ENCODE measurements at regions not wholly inside any gene's neighbourhood (a gene's known extent, or its start where the extent isn't known, plus 50 kb on each side); places are given as distances from the start of the nearest gene placed in this dataset.
"Not testable (repeated sequence)": the region's sequence is repeated elsewhere in the genome, so short reads cannot be mapped to it uniquely, and the experiment has no call there.

DNA sequence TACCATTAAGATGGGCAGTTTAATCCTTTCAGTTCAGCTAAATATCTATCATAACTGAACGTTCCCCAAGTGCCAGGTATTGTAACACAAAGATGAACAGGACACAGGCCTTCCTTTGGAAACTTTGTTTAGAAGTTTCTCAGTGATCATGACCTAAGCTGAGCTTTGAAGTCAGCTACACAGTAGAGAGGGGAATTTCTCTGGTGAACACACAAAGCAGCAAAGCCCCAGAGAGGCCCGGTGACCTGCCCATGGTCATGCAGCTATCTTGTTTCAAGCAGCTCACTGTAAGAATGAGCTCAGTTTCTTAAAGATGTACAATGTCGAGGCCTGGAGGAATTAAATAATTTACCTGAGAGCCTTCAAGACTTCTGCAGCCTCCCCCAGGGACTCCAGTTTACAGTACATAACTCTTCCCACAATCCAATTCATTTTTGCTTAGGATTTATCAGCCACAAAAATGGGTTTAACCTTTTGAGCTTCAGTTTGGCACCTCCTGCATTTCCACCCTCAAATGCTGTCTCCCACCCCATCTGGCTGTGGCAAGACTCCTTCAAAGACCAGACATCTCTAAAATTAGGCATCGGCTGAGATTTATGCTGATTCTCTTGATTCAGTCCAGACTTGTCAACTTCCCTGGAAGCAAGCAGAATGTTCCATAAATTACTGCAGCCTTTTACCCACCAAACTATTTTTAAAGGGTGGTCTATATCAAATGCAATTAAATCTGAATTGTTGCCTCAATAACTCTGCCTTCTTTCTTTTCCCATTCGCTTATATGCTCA is 325.6 kb downstream of the TXNL1 start:
- DNase-seq = no peak

DNA sequence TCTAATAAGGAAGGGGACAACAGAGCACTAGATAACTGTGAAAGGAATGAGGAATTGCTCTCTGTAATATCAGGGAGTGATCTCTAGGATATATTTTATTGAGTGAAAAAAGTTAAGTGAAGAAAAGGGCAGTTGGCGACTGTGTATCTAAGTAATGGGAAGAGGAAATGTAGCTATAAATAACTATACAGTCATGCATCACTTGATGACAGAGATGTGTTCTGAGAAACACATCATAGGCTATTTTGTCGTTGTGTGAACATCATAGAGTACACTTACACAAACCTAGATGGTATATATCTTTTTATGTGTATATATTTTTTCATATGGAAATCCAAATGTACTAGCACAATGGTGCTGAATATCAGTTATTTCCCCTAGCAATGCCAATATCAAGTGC is 329.3 kb downstream of the TXNL1 start:
- no peak for DNase-seq

DNA sequence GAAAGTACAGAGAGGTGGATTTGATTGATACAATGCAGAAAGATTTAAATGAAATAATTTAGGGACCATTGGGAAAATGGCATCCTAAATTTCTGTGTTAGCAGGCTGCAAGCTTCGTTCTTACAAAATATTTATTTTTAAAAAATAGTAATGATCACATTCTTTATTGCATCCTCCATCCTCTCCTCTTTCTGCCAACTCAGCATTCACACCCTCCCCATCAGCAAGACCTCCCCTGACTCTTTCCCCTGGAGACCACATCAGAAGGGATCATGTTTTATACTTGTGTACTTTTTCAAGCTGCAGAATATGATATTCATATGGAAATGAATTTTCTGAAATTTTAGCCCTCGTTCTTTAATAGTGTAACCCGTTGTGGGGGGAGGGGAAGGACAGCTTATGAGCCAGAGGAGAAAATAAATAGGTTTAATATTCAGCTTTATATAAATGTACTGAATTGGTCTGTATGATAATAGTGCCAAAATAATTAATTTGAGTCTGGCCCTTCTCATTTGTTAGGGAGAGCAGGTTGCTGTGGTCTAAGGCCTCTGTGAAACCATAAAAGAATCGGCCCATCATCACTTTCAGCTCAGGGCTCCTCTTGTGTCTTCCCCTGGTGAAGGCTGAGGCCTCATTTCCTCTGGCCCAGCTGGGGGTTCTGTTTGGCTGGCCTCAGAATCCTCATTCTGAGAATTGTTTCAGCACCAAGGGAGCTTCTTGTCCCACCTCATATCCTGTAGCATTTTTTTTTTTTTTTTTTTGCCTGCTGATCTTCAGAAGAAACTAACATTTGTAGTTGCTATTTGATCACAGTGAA is 330.8 kb downstream of the TXNL1 start:
- no peak for DNase-seq

DNA sequence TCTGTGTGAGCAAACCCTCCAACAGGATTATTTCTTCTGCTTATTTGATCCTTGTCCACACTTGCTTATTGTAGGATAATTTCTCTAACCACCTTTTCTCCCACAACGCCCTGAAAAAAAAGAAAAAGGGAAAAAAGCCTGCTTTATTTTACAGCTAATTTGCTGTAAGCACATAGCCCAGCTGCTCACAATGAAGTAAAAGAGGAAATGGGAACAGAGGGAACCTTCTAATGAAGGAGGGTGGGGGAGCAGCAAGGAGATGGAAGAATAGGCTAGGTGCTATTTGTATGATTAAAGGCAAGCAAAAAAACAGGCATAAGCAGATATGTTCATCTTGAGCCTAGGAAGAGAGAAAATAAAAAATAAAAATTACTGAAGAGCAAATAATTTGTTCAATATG is 331.6 kb downstream of the TXNL1 start:
- DNase-seq = no peak

DNA sequence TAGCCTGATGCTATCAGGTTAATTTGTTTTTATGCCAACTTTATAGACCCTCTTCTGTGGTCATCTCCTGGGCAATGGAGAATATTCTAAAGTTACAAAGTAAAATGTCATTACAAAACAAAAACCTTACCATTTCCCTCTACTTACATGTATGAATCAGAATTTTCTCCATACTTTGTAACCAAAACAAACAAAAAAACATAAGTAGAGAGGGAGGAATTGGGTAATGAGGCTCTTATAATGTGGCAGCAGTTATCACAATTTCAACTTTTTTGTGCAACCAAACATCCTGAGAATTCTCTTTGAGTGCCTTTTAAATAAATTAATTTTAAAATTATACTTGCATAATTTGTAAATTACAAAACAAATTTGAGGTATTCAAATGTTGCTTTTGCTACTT is 332.8 kb downstream of the TXNL1 start:
- DNase-seq = no peak

GRCh38 chr18:56302156-56302555 is 336.2 kb downstream of the TXNL1 start:
- no peak for DNase-seq

DNA sequence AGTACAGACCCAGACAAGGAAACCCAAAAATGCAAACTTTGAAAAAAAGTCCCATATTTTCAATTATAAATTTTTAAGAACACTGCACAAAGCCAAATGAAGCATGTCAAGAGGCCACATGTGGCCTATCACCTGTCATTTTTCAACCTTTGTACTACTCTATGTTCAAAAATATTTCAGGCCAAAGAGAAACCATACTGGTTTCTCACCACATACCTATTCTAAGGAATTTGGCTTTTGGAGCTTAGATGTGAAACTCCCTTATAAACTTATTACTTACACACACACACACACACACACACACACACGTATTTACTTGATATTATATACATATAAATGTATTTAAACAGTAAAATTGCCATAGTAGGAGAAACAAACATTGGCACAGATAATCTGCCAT is 338.7 kb downstream of the TXNL1 start:
- no peak for DNase-seq

- DNase-seq = no peak
Measured at GRCh38 chr18:56298935-56299334, 339.5 kb downstream of the TXNL1 start.

DNA sequence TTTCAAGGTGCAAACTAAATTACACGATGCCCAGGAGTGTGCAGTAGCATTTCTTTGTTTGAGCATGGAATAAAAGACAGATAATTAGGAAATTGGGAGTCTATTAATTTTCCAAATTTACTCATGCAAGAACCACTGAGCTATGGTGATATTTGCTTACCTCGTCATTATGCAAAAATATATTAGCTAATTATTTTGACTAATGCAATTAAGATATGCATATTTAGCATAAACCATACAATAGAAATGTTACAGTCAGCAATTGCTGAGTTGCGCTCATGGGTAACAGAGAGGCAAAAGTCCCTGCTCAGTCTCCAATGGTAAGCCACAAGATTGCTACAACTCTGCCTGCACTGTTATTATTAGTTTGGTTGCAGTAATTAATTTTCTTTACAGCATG is 342.0 kb downstream of the TXNL1 start:
- no peak for DNase-seq

DNA sequence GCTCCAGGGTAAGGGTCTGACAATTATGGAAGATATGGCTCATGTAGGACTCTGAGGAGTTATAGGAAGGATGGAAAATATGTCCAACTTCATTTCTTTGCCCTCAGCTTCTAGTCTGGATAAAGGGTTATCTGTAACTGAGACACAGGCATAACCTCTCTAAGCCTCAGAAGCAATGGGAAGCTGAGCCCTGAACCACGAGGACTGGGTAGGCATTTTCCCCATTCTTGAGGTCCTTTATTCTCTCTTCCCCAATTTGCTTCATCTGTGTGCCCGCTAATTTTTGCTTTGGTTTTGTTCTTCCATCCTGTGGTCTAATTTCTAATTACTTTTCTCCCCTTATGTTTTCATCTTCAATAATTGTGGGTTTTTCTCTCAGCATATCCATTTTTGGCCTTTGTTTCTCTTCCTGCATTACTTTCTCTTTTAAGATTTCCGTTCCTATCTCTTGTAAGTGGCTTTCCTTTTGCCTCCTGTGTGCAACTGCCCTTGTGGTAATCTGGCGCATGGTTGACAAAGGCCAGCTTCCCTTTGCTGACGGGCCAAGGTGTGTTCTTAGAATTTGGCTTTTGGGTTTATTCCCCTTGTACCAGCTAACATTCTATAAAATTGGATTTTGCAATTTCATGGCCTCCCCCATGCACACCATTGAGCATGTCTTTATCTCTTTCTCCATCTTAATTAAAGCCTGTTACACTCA is 343.8 kb downstream of the TXNL1 start:
- DNase-seq = no peak

DNA sequence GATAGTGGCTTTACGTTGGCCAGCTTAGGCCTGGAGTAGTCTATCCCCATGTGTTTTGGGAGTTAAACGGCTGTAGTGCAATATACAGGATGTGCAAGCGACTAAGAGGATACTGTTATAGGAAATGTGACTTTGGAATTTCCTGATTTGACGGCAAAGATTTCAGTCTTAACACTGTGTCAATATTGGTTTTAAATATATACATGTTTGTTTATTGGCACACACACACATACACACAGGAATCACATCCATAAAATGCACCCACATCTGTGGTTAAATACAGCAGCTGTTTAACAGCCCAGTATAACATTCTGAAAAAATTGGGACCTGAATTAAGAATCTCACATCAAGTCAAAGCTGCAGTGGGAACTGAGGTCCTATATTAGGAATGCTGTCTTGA is 347.1 kb downstream of the TXNL1 start:
- no peak for DNase-seq

GRCh38 chr18:56289381-56289780 is 349.0 kb downstream of the TXNL1 start:
- DNase-seq = no peak

GRCh38 chr18:56286775-56287325 is 351.5 kb downstream of the TXNL1 start:
- no peak for DNase-seq

DNA sequence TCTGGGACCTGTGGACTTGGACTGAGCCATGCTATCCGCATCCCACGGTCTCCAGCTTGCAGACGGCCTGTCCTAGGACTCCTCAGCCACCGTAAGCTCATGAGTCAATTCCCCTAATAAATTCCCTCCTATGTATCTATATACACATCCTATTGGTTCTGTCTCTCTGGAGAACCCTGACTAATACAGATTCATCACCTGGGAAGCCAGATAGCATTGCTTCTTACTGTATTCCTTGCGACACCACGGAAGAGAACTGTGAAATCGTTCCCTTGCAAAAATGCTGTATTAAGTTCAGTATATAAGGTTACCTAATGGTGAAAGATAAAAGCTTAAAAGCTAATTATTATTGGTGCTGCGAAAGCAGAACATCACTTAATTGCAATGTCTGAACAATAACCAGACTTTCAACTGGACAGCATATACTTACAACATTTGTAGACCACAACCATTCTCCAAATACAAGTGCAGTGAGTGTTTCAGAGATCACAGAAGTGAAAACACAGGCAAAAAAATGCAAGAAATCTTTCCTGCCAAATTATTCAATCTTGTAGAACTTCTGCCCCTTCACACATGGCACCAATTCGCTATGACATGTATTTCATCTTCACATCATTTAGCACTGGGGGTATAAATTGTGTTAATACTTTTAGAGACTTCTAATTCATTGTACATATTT is 352.9 kb downstream of the TXNL1 start:
- DNase-seq = no peak

GRCh38 chr18:56284319-56284718 is 354.1 kb downstream of the TXNL1 start:
- DNase-seq = no peak

- DNase-seq = no peak
Measured at GRCh38 chr18:56283316-56283715, 355.1 kb downstream of the TXNL1 start.

- no peak for DNase-seq
Measured at GRCh38 chr18:56282234-56283104, 355.9 kb downstream of the TXNL1 start.

- DNase-seq = not testable (repeated sequence)
Measured at GRCh38 chr18:56279816-56280215, 358.6 kb downstream of the TXNL1 start.

DNA sequence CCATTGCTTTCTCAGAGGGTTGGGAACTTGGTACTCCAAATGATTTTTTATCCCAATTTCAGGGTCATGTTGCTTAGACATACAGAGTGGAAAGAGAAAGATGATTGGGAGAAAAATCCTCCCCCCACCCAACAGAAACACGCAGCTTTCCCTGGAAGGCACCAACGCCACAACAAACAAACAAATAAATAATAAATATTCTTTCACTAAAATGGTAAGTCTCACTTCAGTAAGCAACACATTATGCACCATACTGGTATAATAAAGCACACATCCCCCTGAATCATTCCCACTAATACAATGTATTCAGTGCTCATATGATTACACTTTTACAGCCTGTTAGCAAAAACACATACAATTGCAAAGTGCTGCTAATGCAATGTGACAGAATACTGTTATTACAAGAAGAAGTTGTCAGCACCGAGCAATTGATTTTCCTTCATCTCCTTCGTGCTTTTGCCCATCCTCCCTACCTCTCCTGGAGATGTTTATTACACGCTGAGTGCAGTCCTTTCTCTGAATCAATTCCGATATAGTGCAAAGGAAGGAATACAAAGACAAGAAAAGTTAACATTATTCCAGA is 359.9 kb downstream of the TXNL1 start:
- no peak for DNase-seq

DNA sequence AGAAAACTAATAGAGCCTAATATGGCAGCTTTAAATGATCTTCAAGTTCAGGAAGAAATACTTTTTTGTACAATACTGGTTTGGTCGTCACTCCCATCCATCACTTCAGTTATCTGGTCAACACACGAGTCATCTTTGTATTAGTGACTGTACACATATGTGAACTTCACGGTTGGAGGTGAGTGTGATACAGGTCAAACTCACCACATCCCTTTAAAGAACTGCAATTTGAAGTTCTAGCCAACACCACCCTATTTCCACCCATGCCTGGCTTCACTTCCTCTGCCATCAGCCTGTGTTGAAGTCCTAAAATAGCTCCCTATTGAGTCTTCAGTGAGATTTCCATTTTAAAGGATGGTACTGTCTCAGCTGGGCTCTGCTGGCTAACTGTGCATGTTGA is 361.9 kb downstream of the TXNL1 start:
- no peak for DNase-seq

GRCh38 chr18:56273541-56274219 is 364.7 kb downstream of the TXNL1 start:
- DNase-seq = peak in 1 of 2 experiments; percentile 14

Measured in NCI-H446 (cell line).